Activated T-cell treated with anti-CD3 and anti-CD28 coated beads, Interleukin-2, amount 50 U/mL, for 48 hours (primary cell): ENCODE measurements at regions not wholly inside any gene's neighbourhood (a gene's known extent, or its start where the extent isn't known, plus 50 kb on each side); places are given as distances from the start of the nearest gene placed in this dataset.
"Not testable (repeated sequence)": the region's sequence is repeated elsewhere in the genome, so short reads cannot be mapped to it uniquely, and the experiment has no call there.

ENCODE experiments used
- DNase-seq, 2 experiments: peaks; one replicate each; pipeline ENCODE4 v3.0.0-alpha.2; 2020

DNA sequence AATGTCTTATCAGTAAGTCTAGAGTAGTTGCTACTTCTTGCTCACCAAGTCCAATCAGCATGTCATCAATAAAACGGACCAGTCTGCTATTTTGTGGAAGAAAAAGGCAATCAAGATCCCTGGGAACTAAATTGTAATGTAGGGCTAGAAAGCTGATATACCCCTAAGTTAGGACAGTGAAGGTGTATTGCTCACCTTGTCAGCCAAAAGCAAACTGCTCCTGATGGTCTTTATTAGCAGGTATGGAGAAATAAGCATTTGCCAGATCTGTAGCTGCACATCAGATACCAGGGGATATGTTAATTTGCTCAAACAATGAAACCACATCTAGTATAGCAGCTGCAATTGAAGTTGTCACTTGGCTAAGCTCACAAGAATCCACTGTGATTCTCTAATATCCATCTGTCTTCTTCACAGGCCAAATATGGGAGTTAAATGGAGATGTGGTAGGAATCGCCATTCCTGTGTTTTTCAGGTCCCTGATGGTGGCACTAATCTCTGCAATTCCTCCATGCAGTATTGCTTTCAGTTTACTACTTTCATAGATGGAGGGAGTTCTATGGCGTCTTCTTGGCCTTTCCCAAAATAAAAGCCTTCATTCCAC, 75.0 kb downstream of the TMEM237 start:
- DNase-seq: no peak

DNA sequence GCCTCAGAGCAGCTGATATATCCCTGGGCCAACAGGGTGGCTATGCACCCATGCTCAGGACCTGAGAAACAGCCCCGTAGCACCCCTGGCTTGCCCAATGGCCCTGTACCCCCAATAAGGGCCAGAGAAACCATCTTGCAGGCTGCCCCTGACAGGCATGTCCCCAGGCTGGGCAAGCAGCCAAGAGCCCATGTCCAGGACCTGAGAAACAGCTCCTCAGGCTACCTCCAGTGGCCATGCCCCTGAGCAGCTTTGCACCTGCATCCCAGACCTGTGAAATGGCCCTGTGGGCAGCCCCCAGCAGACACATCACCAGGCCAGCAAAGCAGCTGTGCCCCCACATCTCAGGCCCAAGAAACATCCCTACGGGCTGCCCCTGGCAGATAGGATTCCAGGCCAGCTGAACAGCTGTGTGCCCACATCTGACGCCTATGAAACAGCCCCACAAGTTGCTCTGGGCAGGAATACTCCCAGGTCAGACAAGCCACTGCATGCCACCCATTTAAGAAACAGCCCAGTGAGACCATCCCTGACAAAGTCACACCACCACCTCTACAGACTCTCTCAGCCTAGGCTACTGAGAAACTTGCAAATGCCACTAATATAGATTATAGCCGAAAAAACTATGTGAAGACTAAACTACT, 84.1 kb downstream of the TMEM237 start:
- DNase-seq: no peak

DNA sequence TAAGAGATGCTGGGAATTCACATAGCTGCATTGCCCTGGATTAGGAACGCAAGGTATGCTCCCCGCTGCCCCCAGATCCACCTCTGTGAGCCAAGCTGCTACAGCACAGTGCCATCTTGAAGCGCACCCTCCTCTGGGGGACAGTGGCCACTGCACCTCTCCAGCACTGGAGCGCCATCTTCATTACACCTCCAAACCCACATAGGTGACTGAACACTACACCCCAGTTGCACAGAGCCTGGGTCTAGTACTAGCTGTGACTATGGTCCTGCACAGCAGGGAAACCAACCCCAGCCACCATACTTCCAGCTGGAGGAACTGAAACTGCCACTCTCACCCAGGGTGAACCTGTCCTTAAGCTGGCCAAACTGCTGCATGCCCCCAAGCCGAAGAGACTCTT, 84.6 kb downstream of the TMEM237 start:
- DNase-seq: no peak

GRCh38 chr2:201558232-201558631, 85.1 kb downstream of the TMEM237 start:
- no peak for DNase-seq

DNA sequence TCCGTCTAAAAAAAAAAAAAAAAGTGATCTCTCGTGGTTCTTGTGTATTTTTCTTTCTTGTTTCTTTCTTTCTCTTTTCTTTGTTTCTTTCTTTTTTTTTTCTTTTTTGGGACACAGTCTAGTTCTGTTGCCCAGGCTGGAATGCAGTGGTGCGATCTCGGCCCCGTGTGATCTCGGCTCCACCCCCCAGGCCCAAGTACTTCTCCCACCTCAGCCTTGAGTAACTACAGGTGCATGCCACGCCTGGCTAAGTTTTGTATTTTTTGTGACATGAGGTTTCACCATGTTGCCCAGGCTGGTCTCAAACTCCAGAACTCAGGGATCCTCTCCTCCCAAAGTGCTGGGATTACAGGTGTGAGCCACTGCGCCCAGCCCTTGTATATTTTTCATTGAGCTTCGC, 91.4 kb downstream of the TMEM237 start:
- DNase-seq: no peak

- no peak for DNase-seq
These were observed 95.0 kb downstream of the STRADB start for GRCh38 chr2:201546576-201546975.

DNA sequence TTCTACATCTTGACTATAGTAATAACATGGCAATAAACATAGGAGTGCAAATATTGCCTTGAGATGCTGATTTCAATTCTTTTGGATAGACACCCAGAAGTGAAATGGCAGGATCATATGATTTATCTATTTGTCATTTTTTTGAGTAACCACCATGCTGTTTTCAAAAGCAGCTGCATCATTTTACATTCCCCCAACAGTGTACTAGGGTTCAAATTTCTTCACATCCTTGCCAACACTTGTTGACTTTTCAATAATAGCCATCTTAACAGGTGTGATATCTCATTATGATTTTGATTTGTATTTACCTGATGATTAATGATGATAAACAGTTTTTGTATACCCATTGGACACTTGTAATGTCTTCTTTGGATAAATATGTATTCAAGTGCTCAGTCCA, 90.8 kb downstream of the STRADB start:
- DNase-seq: no peak

DNA sequence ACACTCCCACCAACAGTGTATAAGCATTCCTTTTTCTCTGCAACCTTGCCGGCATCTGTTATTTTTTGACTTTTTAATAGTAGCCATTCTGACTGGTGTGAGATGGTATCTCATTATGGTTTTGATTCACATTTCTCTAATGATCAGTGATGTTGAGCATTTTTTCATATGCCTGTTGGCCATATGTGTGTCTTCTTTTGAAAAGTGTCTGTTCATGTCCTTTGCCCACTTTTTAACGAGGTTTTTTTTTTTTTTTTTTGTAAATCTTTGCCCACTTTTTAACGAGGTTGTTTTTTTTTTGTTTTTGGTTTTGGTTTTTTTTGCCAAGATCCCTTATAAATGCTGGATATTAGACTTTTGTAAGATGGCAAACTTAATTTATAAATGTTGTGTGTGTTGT, 87.7 kb downstream of the STRADB start:
- DNase-seq: not testable (repeated sequence)

- DNase-seq: no peak
These were observed 86.5 kb downstream of the STRADB start for GRCh38 chr2:201538025-201538424.

GRCh38 chr2:201536754-201537153, 85.2 kb downstream of the STRADB start:
- no peak for DNase-seq

DNA sequence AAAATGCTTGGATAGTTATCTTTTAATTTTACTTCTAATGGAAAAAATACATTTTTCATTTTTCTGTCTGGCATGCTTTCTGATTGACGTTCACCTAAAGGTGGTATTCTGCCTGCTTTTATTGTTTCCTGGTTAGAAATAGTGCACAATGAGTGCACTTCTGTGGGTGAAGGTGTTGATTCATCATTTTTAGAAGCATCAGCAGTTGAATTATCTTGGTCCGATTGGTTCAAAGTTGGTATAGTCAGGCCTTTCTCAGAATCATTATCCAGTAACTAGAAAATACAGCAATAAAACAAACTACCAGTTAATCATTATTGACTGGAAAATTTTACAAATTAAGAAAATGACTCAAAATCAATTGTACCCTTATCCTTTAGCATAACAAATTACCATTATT, 84.5 kb downstream of the STRADB start:
- DNase-seq: no peak

DNA sequence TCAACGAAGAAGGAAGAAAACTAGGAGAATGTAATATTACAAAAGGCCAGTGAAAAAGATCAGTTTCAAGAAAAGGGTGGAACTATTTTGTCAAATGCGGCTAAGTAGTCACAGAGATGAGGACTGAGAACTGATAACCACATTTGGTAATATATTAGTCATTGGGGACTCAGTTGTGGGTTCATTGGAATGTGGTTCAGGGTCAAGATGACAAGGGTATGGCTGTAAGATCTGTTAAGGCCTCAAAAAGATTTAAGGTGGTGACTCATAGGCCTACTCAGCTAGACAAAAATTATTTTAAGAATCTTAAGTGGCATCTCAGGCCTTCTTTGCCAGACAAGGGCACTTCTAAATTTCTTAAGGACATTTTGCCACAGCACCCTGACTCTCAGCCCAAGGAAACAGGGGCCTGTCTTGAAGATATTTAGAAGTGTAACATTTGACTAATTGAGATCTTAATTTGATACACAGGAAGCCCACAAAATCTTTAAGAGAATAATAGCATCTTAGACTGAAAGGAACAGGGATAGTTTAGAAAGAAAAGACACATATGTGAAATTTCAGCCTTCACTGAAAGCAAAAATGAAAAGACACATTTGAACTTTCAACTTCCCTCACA, 81.3 kb downstream of the STRADB start:
- DNase-seq: peak; percentile 31 to 39
